ENCODE measurements at regions not wholly inside any gene's neighbourhood (a gene's known extent, or its start where the extent isn't known, plus 50 kb on each side); places are given as distances from the start of the nearest gene placed in this dataset.

DNA sequence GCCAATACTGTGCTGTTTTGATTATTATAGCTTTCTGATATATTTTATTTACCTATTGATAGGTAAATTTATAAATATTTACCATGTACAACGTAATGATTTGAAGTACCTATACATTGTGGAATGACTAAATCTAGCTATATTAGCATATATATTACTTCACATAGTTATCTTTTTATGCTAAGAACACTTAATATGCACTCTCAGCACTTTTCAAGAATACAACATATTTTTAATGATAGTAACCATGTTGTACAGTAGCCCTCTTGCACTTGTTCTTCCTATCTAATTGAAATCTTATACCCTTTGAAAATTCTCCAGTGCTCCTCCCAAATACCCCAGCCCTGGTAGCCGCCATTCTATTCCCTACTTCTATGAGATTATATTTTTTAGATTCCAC lies 604.0 kb upstream of the KIF2B start:
- TF ChIP-seq POLR2A (IDR thresholded peaks at IDR 0.05): no peak
- TF ChIP-seq, protein P1, sequence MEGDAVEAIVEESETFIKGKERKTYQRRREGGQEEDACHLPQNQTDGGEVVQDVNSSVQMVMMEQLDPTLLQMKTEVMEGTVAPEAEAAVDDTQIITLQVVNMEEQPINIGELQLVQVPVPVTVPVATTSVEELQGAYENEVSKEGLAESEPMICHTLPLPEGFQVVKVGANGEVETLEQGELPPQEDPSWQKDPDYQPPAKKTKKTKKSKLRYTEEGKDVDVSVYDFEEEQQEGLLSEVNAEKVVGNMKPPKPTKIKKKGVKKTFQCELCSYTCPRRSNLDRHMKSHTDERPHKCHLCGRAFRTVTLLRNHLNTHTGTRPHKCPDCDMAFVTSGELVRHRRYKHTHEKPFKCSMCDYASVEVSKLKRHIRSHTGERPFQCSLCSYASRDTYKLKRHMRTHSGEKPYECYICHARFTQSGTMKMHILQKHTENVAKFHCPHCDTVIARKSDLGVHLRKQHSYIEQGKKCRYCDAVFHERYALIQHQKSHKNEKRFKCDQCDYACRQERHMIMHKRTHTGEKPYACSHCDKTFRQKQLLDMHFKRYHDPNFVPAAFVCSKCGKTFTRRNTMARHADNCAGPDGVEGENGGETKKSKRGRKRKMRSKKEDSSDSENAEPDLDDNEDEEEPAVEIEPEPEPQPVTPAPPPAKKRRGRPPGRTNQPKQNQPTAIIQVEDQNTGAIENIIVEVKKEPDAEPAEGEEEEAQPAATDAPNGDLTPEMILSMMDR (IDR thresholded peaks at IDR 0.05): no peak

Measured in stomach (tissue), 4 donors.